HFF-Myc (cell line): ENCODE measurements at regions not wholly inside any gene's neighbourhood (a gene's known extent, or its start where the extent isn't known, plus 50 kb on each side); places are given as distances from the start of the nearest gene placed in this dataset.

Experiments used
- DNase-seq: peaks from one replicate; pipeline ENCODE4 v3.0.0-alpha.2; 2011; ENCODE audit warnings: low read depth; ENCODE audit errors: extremely low read depth
- H3K4me3 ChIP-seq: replicated peaks from 2 replicates; pipeline ENCODE4 v1.5.1; 2011; ENCODE audit warnings: low read depth, mild to moderate bottlenecking, control low read depth, low read length
- CTCF ChIP-seq: IDR thresholded peaks from 2 replicates; pipeline ENCODE4 v1.5.1; 2012; ENCODE audit warnings: mild to moderate bottlenecking, low read depth, low read length, control low read depth; ENCODE audit errors: missing control alignments

- TF ChIP-seq CTCF, result no peak
- no peak overlapping the region for H3K4me3 ChIP-seq
- DNase-seq, result no peak
Observed at GRCh38 chr2:186431306-186431705, 54.8 kb upstream of the ZC3H15 start.

- no peak overlapping the region for H3K4me3 ChIP-seq
- no peak for DNase-seq
- no peak for TF ChIP-seq CTCF
Observed at GRCh38 chr2:186433040-186433439, 53.0 kb upstream of the ZC3H15 start.

- no peak overlapping the region for H3K4me3 ChIP-seq
- TF ChIP-seq CTCF, result no peak
- no peak for DNase-seq
Observed at GRCh38 chr2:186433777-186434432, 52.2 kb upstream of the ZC3H15 start.
